Non-pigmented ciliary epithelial cell (primary cell): ENCODE measurements at regions not wholly inside any gene's neighbourhood (a gene's known extent, or its start where the extent isn't known, plus 50 kb on each side); places are given as distances from the start of the nearest gene placed in this dataset.

ENCODE experiments used
- DNase-seq: peaks from one replicate; pipeline ENCODE4 v3.0.0-alpha.2; 2010; ENCODE audit warnings: low read depth

DNA sequence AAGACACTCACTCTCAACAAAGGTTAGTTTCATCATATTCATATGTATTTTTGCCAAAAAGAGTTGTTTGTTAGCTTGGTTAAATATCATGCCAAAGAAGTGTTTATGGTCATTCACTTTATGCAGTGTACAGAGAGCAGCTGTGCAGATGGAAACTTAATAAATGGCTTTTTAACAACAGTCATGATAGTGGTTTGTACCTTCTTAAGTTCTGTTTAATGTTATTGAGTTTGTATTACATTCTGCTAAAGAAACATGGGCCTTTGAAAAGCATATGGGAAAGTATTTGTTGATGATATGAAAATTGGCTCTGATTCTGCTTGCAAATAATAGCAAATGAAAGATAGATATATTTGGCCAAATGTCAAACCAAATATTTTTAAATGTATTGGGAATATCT lies 607.3 kb downstream of the NCAM2 start:
- no peak for DNase-seq

DNA sequence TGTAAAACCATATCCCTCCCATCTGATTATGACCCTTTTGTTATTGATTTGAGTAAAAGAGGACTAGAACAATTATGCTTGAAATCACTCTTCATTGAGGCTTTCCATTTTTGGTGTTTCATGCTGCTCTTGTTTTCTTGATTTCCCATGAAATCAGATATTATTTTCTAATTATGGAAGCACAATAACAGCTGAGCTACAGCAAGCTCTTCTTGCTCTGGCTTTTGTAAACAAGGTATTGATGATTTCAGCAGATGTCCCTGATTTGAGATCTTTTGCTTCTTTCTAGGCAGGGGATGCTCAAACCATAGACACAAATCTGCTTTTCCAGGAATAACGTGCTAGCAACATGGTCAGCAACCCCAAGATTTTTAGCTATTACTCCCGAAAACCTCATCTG lies 607.8 kb downstream of the NCAM2 start:
- DNase-seq, result no peak

DNA sequence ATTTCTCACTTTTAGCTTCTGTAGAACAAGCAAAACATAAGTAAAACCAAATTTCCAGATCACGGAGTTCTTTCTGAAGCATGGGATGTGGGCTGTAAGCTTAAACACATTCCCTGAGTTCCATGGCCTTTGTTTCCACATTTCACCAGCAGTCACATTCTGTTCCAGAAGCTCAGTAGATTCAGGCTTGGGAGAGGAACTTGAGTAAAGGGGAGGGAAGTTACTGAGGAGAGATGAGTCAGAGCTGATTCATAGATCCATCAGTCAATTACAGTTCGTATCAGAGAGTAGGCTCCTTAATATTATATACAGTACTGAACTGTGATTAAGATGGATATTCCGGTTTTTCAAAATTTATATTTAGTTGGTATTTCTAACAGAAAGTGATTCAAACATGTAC lies 614.3 kb downstream of the NCAM2 start:
- peak; percentile 97 for DNase-seq

DNA sequence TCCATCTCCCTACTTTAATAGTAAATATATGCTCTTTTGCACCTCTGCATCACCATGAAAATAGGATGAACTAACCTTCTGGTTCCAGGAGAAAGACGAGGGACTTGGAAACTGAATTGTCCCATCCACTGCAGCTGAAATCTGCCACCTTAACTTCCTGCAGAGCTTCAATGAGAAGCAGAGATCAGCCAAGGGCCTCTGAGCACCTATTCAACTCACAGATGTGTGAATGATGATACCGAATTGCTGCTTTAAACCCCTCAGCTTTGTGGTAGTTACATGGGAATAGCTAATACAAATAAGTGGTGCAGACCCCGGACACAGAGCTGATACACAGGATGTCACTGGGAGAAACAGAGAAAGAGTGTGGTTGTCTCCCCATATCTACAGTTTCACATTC lies 616.8 kb downstream of the NCAM2 start:
- DNase-seq, result no peak

DNA sequence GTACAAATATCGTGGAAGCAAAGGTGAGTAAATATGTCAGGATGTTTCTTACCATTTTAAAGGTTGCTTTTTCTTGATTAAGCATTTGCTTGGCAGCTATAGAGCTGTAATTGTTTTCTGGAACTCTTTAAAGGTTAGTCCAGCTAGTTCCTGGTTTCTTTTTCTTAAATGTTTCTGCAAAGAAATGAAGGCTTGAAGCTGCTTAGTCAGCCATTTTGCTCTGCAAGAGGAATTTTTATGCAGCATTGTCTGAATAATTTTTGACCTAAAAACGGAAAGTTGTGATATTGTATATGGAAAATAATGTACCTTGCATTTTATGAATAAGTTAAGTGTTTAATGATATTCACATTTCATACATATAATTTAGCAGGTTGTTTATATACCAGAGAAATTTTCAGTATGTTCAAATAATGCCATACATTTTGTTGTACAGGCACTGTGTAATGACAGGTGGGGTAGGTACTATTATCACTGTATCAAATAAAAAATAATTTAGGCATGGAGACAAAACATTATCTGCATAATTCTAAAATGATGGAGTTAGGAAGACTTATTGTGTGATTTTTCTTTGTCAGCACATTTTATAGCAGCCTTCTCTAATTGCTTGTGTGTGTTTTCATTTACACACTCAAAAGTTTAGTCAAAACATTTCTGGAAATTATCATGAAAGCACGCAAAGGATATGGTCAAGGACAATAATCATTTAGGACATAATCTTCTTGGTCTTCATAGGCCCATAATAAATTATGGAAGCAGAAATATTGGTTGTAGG lies 624.4 kb downstream of the NCAM2 start:
- DNase-seq, result no peak

DNA sequence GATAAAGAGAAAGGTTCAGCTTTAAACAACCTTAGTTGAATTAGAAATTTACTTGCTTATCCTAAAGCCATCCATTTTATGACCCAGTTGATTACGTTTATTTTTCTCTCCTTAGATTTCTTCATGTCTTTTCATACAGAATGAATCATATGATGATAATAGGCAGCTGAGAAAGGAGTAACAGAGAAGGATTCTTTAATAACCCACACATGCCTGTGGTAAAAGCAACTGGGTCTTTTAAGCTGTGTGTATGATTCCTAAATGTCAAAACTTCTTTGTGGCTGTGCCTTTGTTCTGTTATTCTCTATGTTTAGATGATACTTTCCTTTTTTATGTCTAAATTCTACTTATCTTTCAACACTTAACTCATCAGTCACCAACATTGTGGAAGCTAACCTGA lies 626.5 kb downstream of the NCAM2 start:
- DNase-seq, result peak; percentile 69

DNA sequence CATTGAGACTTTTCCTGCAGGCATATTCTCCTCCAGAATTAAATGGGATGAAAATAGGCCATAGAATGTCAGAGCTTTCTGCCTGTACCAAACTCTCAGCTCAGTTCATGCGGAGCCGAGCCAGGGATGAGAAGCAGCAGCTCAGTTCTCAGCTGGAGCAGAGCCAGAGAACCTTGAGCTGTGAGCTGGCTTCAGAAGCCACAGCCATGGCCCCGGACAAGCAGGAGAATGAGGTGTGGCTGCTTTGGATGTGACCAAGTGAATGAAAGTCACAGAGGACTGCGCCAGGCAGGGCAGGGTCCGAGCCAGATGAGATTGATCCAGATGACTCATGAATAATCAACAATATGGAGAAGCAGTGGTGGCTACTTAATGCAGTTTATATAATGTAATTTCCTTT lies 633.8 kb downstream of the NCAM2 start:
- DNase-seq, result no peak

DNA sequence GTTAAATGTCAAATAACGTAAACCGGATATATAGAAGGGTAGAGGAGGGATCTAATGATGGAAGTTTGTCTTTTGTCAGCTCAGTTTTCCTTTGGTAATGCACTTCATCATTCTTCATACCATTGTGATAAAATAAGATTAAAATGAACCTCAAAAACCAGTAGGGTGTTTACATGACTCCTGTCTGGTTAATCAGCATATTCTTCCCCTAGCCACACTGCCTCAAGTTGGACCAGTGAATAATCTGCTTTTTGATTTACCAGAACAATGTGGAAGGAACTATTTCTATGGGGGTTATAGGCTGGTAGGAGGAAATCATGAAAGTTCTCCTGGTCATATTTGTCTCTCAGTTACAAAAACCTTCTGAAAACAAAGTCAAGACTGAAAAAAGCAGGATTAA lies 634.7 kb downstream of the NCAM2 start:
- no peak for DNase-seq

DNA sequence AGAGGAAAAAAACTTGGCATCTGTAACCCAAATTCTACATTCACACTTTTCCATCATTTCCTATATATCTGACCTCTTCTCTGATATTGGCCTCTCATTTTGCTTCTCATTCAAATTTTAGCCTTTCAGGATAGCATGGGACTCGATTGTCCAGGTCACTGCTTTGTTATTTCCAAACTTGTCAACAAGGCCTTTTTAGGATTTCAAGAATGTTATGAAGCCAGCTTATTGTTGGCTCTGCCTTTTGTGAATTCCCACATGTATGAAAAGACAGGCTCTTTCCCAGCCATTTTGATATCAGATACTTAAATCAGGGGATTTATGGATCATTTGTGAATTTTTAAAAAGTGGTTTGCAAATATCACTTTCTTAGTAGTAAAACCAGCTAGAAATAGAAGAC lies 663.5 kb downstream of the NCAM2 start:
- DNase-seq, result no peak

DNA sequence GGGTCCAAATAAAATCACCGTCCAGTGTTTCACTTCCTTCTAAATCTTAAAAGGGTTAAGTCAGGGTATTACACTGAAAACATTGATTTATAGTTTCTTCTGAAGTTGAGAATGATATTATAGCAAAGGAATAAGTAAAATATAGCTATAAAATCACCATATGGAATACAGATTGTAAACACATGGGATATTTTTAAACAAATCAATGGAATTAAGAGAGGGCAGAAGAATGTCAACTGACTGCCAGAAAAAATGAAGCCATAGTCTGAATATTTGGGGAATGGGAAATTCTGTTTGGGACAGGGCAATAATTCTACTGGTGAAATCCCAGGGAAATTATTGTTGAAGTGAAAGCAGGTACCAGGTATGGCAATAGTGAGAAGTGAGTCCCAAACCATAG lies 664.6 kb downstream of the NCAM2 start:
- DNase-seq, result no peak

DNA sequence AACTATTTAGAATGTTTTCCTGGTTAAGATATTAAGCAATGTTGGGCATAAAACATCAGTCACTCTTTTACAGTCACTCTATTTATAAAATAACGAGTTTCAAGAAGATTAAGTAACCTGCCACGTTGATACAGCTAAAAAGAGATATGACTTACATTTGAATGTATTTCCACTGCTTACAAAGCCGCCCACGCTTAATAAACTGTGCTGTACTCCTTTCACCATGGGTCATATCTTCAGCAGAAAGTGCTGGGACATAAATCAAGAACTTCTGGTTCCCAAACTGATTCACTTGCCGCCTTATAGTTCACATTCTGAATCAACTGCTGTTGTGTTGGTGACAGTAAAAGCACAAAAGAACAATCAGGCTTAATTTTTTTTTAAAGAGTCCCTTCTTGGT lies 666.7 kb downstream of the NCAM2 start:
- DNase-seq, result peak; percentile 14

DNA sequence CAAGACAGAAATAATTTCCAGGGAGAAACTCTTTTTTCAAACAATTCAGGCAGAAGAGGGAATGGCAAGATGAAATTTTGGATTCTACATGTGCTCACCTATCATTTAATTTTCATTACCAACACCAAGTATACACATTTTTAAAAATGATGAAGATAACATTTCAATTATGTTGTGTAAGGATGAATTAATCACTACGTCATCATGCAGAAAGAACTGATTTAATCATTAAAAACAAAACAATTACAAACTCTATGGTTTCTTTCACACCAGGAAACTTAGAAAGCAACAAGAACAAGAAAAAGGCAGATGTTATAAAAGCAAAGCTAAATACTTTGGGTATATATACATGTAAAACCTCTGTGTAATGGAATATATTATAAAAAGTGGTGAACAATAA lies 668.5 kb downstream of the NCAM2 start:
- DNase-seq, result no peak

DNA sequence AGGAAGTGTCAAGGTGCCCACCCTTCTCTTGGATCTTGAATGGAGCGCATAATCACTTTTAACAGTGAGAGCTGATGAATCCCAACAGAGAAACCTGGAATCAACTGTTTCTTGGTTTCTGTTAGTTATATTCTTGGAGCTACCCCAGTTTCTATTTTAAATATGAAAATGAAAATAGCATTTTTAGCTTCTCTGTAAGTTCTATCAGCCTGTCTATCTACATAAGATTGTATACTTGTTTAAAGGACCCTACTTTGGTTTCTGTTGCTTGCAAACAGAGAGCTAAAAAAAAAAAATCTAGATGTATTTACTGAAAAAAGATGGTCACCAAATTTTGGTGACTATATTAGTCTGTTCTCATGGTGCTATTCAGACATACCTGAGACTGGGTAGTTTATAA lies 670.0 kb downstream of the NCAM2 start:
- no peak for DNase-seq

DNA sequence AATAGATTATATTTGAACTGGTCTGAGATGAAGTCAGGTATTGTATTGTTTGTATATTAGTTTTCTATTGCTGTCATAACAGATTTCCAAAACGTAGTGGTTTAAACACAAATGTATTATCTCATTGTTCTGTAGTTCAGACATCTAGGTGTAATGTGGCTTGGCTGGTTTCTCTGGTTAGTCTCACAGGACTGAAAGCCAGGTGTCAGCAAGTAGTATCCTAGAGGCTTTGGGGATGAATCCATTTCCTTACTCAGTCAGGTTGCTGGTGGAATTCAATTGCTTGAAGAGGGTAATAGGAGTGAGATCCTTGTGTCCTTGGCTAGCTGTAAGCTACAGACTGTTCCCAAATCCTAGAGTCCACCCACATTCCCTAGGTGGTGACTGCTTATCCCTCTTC lies 675.8 kb downstream of the NCAM2 start:
- DNase-seq, result no peak

DNA sequence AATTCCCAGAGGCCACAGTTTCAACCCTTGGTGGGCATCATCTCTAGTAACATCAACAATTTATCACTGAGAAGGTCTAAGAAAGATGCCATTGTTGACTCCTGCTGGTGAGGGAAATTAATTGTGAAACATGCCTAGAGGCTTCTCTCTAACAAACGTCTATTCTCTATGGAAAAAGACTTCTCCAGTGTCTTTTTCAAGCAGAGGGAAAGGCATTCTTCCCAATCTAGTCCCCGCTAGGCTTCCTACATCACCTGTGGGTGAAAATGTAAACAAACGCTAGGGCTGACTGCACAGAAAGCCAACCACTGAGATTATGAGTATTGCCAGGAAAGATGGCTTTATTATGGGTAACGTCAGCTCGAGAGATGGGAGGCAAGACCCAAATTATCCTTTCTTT lies 677.4 kb downstream of the NCAM2 start:
- DNase-seq, result no peak

DNA sequence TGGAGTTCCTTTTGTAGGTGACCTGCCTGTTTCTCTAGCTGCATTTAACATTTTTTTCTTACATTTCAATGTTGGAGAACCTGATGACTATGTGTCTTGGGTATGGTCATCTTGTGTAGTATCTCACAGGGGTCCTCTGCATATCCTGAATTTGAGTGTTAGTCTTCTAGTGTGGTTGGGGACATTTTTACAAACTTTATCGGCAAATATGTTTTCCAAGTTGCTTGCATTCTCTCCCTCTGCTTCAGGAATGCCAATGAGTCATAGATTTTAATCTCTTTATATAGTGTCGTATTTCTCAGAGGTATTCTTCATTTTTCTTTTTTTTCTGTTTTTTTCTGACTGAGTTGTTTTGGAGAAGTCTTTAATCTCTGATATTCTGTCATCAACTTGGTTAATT lies 684.0 kb downstream of the NCAM2 start:
- DNase-seq, result peak; percentile 59

DNA sequence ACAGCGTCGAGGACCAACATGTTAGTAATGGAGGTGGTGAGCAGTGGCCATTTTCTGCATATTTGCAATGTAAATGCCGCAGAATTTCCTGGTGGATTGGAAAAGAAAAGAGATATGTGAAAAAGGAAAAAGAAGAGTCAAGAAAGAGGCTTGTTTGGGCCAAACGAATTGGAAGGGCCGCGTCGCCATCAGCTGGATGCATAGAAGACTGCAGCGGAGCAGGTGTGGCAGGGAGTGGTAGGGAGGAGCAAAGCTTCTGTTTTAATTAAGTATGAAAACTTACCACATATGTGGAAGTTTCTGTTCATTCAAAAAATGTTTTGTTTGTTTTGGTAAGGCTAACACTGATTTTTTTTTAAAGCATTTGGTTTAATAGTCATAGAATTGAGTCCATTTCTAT lies 690.7 kb downstream of the NCAM2 start:
- no peak for DNase-seq

DNA sequence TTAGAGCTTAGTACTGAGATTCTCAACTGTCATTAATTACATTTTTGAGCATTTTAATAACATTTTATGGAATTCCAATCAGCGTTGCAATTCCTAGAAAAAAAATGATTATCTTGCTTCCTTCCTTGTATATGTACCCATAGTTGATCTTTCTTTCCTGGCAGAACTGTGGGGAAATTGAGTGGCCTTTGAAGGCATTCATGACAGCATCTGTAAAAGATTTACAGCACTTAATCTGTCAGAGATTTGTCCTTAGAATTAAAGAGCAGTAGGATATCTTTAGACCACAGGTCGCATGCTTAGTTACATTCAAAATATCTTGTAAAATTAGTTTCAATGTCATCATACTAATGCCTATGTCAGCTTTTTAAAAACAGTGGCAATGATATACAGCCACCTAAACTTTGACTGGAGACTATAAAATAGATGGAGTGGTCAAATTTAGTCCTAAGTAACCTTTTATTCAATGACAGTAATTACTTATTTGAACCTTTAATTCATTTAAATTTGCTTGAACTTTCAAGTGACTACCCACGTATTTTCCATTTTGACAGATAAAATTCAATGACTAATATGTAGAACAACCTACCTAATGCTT lies 692.0 kb downstream of the NCAM2 start:
- no peak for DNase-seq

DNA sequence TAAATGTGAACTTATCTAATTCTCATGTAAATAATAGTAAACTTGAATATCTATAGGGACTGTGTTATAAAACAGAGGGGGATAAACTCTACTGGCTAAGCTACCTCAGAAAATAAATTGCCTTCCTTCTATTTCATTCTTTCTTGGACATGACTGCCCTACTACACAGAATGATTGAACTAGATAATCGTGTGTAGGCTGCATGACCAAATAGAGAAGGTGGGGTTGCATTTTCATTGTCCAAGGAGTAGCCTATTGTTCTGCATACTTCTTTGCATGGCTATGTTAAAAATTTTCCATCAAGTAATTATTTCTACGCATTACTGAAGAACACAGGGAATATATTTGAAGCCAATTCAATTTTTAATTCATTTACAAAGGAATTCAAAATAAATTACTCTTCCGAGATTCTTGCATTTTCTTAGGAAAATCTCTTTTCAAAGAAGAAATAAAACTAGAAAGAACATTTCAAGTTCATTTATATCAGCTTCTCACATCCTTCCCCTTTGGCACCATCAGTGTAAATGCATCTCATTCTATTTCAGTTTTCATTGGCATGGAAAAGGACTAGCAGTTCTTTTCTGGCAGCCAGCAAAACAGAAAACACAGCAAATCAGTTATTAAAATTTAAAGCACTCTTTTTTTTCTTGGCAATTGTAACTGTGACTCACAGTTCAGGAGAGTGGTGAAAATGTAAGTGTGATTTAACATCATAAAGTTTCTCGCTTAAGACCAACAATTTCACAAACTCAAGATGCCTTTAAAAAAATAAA lies 714.7 kb downstream of the NCAM2 start:
- DNase-seq, result peak; percentile 47

DNA sequence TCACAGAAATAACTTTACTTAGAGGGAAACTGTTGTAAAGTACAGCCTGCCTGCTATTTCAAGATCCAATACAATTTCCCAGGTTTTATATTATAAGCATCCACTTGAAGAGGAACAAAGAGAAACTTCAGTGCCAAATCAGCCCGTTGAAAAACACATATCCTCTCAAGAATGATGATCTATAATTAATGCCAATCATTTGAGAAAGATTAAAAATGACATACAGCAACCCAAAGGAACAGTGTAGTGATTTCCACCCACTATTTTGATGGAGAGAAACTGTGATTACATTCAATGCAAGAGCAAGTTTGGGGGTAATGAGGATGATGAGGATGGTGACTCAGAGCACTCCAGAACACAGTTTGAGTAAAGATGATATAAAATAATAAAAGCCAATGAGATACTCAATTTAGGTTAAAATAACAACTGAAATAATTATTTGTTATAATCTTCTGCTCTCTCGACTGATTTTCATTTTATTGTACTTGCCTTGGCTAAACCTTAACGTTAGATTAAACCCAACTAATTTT lies 715.5 kb downstream of the NCAM2 start:
- no peak for DNase-seq

DNA sequence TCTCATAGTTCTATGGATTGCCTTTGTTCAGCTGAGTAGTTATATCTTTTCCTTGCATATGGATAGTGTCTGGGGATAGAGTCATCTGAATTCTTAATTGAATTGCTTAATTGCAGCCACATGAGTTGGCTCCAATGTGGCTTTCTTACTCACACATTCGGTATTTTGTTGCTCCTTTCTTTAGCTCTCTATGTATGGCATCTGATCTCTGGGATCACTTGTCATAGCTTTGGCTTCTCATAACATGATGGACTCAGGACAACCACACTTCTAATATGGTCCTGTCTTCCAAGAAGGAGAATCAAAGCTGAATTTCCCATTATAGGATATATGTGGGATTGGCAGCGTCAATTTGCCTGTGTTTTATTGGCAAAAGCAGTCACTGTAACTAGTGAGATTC lies 716.2 kb downstream of the NCAM2 start:
- DNase-seq, result peak; percentile 89

DNA sequence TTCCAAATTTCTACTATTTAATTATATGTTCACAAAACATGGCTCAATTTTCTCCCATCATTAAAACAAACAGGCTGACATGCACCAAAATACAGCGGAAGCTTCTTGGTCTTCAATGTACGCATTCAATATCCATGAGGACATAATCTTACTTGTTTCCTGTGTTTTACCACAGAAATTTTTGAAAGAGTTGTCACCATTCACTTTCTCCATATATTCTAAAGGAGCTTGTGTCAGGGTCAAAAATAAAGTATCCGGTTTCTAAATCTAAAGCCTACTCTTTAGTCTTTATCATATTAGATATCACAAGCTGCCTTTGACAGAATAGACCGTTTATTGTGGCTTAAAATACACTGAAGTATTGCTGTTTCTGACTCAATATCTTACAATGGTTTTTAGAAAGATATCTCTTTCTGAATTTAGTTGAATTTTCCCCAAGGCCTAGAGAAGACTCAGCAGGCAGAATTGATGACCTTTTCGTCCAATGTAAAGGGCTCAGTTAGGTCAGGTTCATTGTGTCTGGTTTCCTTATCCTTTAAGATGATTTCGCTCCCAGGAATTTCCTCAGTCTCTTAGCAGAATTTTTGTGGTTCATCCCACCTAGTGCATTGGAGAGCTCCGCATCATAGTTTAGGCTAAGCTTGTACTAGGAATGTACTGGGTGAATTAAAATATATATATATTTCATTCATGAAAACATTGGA lies 717.2 kb downstream of the NCAM2 start:
- peak; percentile 97 for DNase-seq
